ENCODE measurements at regions not wholly inside any gene's neighbourhood (a gene's known extent, or its start where the extent isn't known, plus 50 kb on each side); places are given as distances from the start of the nearest gene placed in this dataset.

DNA sequence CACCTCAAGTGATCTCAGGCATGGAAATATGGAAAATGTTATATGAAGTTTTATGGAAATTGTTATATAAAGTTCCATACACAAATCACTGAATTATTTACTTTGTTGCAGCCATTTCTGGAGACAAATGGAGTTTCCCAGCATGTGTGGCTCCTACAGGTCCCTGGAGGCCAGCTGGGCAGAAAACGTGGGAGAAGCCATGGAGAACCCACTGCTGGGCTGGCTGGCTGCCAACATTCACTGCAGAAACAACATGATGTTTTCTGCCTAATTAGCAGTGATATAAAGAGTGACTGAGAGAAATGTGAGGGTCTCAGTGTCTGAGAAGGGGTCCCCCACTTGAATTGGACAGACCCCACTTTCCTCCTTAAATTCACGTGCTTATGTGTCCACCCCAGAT is 208.8 kb upstream of the IRX2 start:
- no peak overlapping the region for H3K9ac ChIP-seq (ENCODE audit: low read depth, low read length)
- H3K36me3 ChIP-seq (ENCODE audit: insufficient read depth, low read length) = no peaks in the 10 kb centered on the region
- no peak for DNase-seq

DNA sequence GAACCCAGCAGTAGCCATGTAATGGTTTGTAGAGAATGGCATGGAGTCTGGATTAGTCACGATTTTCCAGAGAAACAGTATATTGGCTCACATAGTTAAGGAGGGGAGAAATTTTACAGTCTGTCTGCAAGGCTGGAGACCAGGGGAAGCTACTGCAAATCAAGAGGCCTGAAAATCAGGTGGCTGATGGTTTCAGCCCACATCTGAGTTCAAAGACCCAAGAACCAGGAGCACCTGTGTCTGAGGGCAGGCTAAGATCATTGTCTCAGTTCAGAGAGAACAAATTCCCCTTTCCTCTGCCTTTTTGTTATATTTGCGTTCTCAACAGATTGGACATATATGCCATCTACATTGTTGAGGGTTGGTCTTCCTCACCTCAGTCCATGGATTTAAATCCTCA is 207.5 kb upstream of the IRX2 start:
- Histone ChIP-seq H3K9ac (ENCODE audit: low read depth, low read length) (no peak overlapping the region), H3K27me3 (ENCODE audit: insufficient read depth, low read length, poor library complexity) (no peaks in the 10 kb centered on the region), H3K4me3 (ENCODE audit: low read depth in 1 of 2, low read length in 2 of 2) (no peak overlapping the region), H3K36me3 (ENCODE audit: insufficient read depth, low read length) (no peaks in the 10 kb centered on the region), H4K20me1 (ENCODE audit: insufficient read depth, low read length) (no peaks in the 10 kb centered on the region), H2AFZ (ENCODE audit: low read depth, low read length) (no peak overlapping the region), H3K4me2 (ENCODE audit: insufficient read depth, low read length) (no peak overlapping the region), H3K27ac (ENCODE audit: low read length) (peak overlapping the region; percentile 36), H3K4me1 (ENCODE audit: insufficient read depth, low read length) (peaks cover 27% of the 10 kb centered on the region), H3K9me3 (ENCODE audit: insufficient read depth, low read length, severe bottlenecking) (peaks cover 26% of the 10 kb centered on the region), H3K79me2 (ENCODE audit: insufficient read depth, low read length) (no peaks in the 10 kb centered on the region)
- ATAC-seq (ENCODE audit: insufficient read depth, low read depth) = peak; percentile 96
- peak; percentile 55 for DNase-seq
- TF ChIP-seq, protein P1, sequence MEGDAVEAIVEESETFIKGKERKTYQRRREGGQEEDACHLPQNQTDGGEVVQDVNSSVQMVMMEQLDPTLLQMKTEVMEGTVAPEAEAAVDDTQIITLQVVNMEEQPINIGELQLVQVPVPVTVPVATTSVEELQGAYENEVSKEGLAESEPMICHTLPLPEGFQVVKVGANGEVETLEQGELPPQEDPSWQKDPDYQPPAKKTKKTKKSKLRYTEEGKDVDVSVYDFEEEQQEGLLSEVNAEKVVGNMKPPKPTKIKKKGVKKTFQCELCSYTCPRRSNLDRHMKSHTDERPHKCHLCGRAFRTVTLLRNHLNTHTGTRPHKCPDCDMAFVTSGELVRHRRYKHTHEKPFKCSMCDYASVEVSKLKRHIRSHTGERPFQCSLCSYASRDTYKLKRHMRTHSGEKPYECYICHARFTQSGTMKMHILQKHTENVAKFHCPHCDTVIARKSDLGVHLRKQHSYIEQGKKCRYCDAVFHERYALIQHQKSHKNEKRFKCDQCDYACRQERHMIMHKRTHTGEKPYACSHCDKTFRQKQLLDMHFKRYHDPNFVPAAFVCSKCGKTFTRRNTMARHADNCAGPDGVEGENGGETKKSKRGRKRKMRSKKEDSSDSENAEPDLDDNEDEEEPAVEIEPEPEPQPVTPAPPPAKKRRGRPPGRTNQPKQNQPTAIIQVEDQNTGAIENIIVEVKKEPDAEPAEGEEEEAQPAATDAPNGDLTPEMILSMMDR (IDR thresholded peaks at IDR 0.05; ENCODE audit: borderline replicate concordance, extremely low read depth, low read length, poor library complexity, severe bottlenecking) = no peak
- TF ChIP-seq EZH2 (IDR thresholded peaks at IDR 0.05; ENCODE audit: borderline replicate concordance, low read depth, low read length, severe bottlenecking) = no peak

More for the DNA sequence above, 208.8 kb upstream of the IRX2 start:
- no peak overlapping the region for H3K4me3 ChIP-seq (ENCODE audit: low read depth in 1 of 2, low read length in 2 of 2)
- H3K27me3 ChIP-seq (ENCODE audit: insufficient read depth, low read length, poor library complexity) = no peaks in the 10 kb centered on the region
- H3K9me3 ChIP-seq (ENCODE audit: insufficient read depth, low read length, severe bottlenecking) = peaks cover 26% of the 10 kb centered on the region
- H3K4me2 ChIP-seq (ENCODE audit: insufficient read depth, low read length) = no peak overlapping the region
- TF ChIP-seq, protein P1 (IDR thresholded peaks at IDR 0.05; ENCODE audit: borderline replicate concordance, extremely low read depth, low read length, poor library complexity, severe bottlenecking) = no peak
- no peak for TF ChIP-seq EZH2 (IDR thresholded peaks at IDR 0.05; ENCODE audit: borderline replicate concordance, low read depth, low read length, severe bottlenecking)
- ATAC-seq (ENCODE audit: insufficient read depth, low read depth) = no peak
- H3K27ac ChIP-seq (ENCODE audit: low read length) = no peak overlapping the region
- no peak overlapping the region for H2AFZ ChIP-seq (ENCODE audit: low read depth, low read length)
- H3K79me2 ChIP-seq (ENCODE audit: insufficient read depth, low read length) = no peaks in the 10 kb centered on the region
- H4K20me1 ChIP-seq (ENCODE audit: insufficient read depth, low read length) = no peaks in the 10 kb centered on the region
- peaks cover 27% of the 10 kb centered on the region for H3K4me1 ChIP-seq (ENCODE audit: insufficient read depth, low read length)

DNA sequence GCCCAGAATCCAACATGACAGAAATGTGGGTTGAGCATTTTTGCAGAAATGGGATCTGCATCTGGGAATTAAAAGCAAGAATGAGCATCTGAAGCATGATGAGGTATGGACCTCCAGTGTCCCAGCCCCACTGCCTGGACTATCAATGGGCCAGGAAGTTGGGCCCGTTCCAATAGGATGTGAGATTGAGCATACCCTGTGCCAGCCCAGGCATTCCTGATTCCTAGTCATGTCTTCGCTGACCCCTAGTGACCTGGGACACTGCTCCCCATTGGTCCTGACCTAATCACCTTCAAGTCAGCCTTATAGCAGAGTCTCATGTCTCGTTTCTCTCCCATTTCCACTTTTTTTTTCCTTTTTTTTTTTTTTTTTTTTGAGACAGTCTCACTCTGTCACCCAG is 197.4 kb upstream of the IRX2 start:
- no peaks in the 10 kb centered on the region for H4K20me1 ChIP-seq (ENCODE audit: insufficient read depth, low read length)
- H3K4me3 ChIP-seq (ENCODE audit: low read depth in 1 of 2, low read length in 2 of 2) = no peak overlapping the region
- TF ChIP-seq EZH2 (IDR thresholded peaks at IDR 0.05; ENCODE audit: borderline replicate concordance, low read depth, low read length, severe bottlenecking) = no peak
- TF ChIP-seq, protein P1 (IDR thresholded peaks at IDR 0.05; ENCODE audit: borderline replicate concordance, extremely low read depth, low read length, poor library complexity, severe bottlenecking) = no peak

DNA sequence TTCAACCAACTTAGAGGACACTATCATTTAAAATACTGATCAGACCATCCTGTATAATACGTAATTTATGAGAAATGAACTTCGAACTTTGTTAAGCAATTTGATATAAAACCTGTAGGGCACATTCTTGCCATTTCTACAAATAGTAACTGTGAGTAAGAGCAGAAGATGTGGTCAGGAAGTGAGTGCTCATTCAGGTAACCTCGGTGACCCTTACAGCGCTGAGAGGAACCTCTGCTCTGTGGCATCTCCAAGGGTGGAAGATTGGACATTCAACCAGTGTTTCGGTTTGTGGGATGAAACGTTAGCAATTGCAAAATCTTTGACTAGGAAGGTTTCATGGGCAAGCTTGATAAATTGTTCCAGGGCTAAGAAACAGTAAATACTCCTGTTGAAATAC is 194.8 kb upstream of the IRX2 start:
- Histone ChIP-seq H2AFZ (ENCODE audit: low read depth, low read length) (no peak overlapping the region), H3K79me2 (ENCODE audit: insufficient read depth, low read length) (no peaks in the 10 kb centered on the region), H3K9ac (ENCODE audit: low read depth, low read length) (no peak overlapping the region)

More for the DNA sequence above, 197.4 kb upstream of the IRX2 start:
- H3K9ac ChIP-seq (ENCODE audit: low read depth, low read length) = no peak overlapping the region
- H3K4me1 ChIP-seq (ENCODE audit: insufficient read depth, low read length) = no peaks in the 10 kb centered on the region
- H3K79me2 ChIP-seq (ENCODE audit: insufficient read depth, low read length) = no peaks in the 10 kb centered on the region
- H2AFZ ChIP-seq (ENCODE audit: low read depth, low read length) = no peak overlapping the region
- no peak overlapping the region for H3K4me2 ChIP-seq (ENCODE audit: insufficient read depth, low read length)
- no peak overlapping the region for H3K27ac ChIP-seq (ENCODE audit: low read length)
- no peaks in the 10 kb centered on the region for H3K27me3 ChIP-seq (ENCODE audit: insufficient read depth, low read length, poor library complexity)
- H3K36me3 ChIP-seq (ENCODE audit: insufficient read depth, low read length) = no peaks in the 10 kb centered on the region
- DNase-seq = no peak
- H3K9me3 ChIP-seq (ENCODE audit: insufficient read depth, low read length, severe bottlenecking) = no peaks in the 10 kb centered on the region
- ATAC-seq (ENCODE audit: insufficient read depth, low read depth) = no peak

More for the DNA sequence above, 194.8 kb upstream of the IRX2 start:
- no peaks in the 10 kb centered on the region for H3K36me3 ChIP-seq (ENCODE audit: insufficient read depth, low read length)
- TF ChIP-seq EZH2 (IDR thresholded peaks at IDR 0.05; ENCODE audit: borderline replicate concordance, low read depth, low read length, severe bottlenecking) = no peak
- TF ChIP-seq, protein P1 (IDR thresholded peaks at IDR 0.05; ENCODE audit: borderline replicate concordance, extremely low read depth, low read length, poor library complexity, severe bottlenecking) = no peak
- H3K4me3 ChIP-seq (ENCODE audit: low read depth in 1 of 2, low read length in 2 of 2) = no peak overlapping the region
- DNase-seq = no peak
- H3K4me1 ChIP-seq (ENCODE audit: insufficient read depth, low read length) = no peaks in the 10 kb centered on the region
- H3K4me2 ChIP-seq (ENCODE audit: insufficient read depth, low read length) = no peak overlapping the region
- no peak overlapping the region for H3K27ac ChIP-seq (ENCODE audit: low read length)
- no peak for ATAC-seq (ENCODE audit: insufficient read depth, low read depth)
- no peaks in the 10 kb centered on the region for H3K27me3 ChIP-seq (ENCODE audit: insufficient read depth, low read length, poor library complexity)
- no peaks in the 10 kb centered on the region for H4K20me1 ChIP-seq (ENCODE audit: insufficient read depth, low read length)
- H3K9me3 ChIP-seq (ENCODE audit: insufficient read depth, low read length, severe bottlenecking) = peaks cover 9% of the 10 kb centered on the region

All from DND-41 (cell line).